HEK293 (cell line): ENCODE measurements at regions not wholly inside any gene's neighbourhood (a gene's known extent, or its start where the extent isn't known, plus 50 kb on each side); places are given as distances from the start of the nearest gene placed in this dataset.

Source experiments
- CTCF ChIA-PET: fragments of 350-600 bp; formaldehyde crosslinking; extraction: SDS; loops from one replicate; lab custom pipeline; 2021; ENCODE audit warnings: antibody characterized with exemption; lab: Yijun Ruan, JAX
- POLR2A ChIA-PET: fragments of 300-600 bp; formaldehyde crosslinking; extraction: SDS; loops from one replicate; lab custom pipeline; 2020; ENCODE audit warnings: antibody characterized with exemption, inconsistent platforms; lab: Yijun Ruan, JAX
- H3K27ac ChIP-seq: fragments of 200-500 bp; sonication (Bioruptor generic); 2 replicates; pipeline ENCODE4 v1.5.1; 2014; ENCODE audit warnings: low read depth, low read length, control low read depth, inconsistent platforms; ENCODE audit errors: extremely low read depth
- H3K36me3 ChIP-seq, 2 experiments: fragments of 200-500 bp in 1 of 2; sonication (Bioruptor generic) in 1 of 2; 1 replicate in 1 of 2; 2 replicates in 1 of 2; pipeline ENCODE4 v1.5.1; 2014 to 2017; ENCODE audit warnings: inconsistent platforms in 2 of 2, low read length in 2 of 2; ENCODE audit not compliant: control insufficient read depth in 2 of 2, insufficient read depth in 1 of 2
- H3K4me1 ChIP-seq: fragments of 200-500 bp; sonication (Bioruptor generic); 2 replicates; pipeline ENCODE4 v1.5.1; 2014; ENCODE audit warnings: mild to moderate bottlenecking, low read length, inconsistent platforms; ENCODE audit not compliant: control insufficient read depth, insufficient read depth
- H3K4me3 ChIP-seq: 2 replicates; pipeline ENCODE4 v1.5.1; 2011; ENCODE audit warnings: low read depth, mild to moderate bottlenecking, control low read depth, low read length, moderate library complexity
- H3K9me3 ChIP-seq: fragments of 200-500 bp; sonication (Bioruptor generic); 2 replicates; pipeline ENCODE4 v1.5.1; 2014; ENCODE audit warnings: low read depth, low read length, inconsistent platforms; ENCODE audit not compliant: control insufficient read depth, insufficient read depth
- BCL11A ChIP-seq: fragments of 450-650 bp; formaldehyde crosslinking; IDR thresholded peaks from 2 replicates; pipeline ENCODE4 v1.5.1; 2016; ENCODE audit warnings: low read depth, missing biosample characterization, missing genetic modification characterization
- BCL11B ChIP-seq: fragments of 450-650 bp; formaldehyde crosslinking; IDR thresholded peaks from 2 replicates; pipeline ENCODE4 v1.5.1; 2016; ENCODE audit warnings: low read depth, missing biosample characterization, missing genetic modification characterization
- HOXA7 ChIP-seq: sonication (generic); formaldehyde crosslinking; IDR thresholded peaks from 2 replicates; pipeline ENCODE4 v1.8.1; 2022; ENCODE audit warnings: missing genetic modification reagents, borderline replicate concordance
- KLF10 ChIP-seq: fragments of 450-650 bp; IDR thresholded peaks from 2 replicates; pipeline ENCODE4 v1.5.1; 2018; ENCODE audit warnings: missing biosample characterization, mild to moderate bottlenecking, missing genetic modification characterization
- REPIN1 ChIP-seq: fragments of 450-650 bp; formaldehyde crosslinking; IDR thresholded peaks from 2 replicates; pipeline ENCODE4 v1.5.1; 2017; ENCODE audit warnings: missing biosample characterization, missing genetic modification characterization, low read depth
- ZBTB1 ChIP-seq: fragments of 450-650 bp; formaldehyde crosslinking; IDR thresholded peaks from 2 replicates; pipeline ENCODE4 v1.5.1; 2016; ENCODE audit warnings: missing biosample characterization, missing genetic modification characterization
- ZNF10 ChIP-seq: fragments of 450-650 bp; formaldehyde crosslinking; IDR thresholded peaks from 2 replicates; pipeline ENCODE4 v1.5.1; 2017; ENCODE audit warnings: missing biosample characterization, missing genetic modification characterization
- ZNF146 ChIP-seq: fragments of 450-650 bp; formaldehyde crosslinking; IDR thresholded peaks from 2 replicates; pipeline ENCODE4 v1.5.1; 2016; ENCODE audit warnings: missing biosample characterization, missing genetic modification characterization
- ZNF184 ChIP-seq: fragments of 450-650 bp; IDR thresholded peaks from 2 replicates; pipeline ENCODE4 v1.5.1; 2018; ENCODE audit warnings: missing biosample characterization, mild to moderate bottlenecking, missing genetic modification characterization
- ZNF214 ChIP-seq: fragments of 450-650 bp; formaldehyde crosslinking; IDR thresholded peaks from 2 replicates; pipeline ENCODE4 v1.5.1; 2017; ENCODE audit warnings: missing biosample characterization, mild to moderate bottlenecking, missing genetic modification characterization, borderline replicate concordance
- ZNF292 ChIP-seq: fragments of 450-650 bp; formaldehyde crosslinking; IDR thresholded peaks from 2 replicates; pipeline ENCODE4 v1.5.1; 2016; ENCODE audit warnings: low read depth, missing biosample characterization, missing genetic modification characterization, borderline replicate concordance
- ZNF37A ChIP-seq: fragments of 450-650 bp; IDR thresholded peaks from 2 replicates; pipeline ENCODE4 v1.5.1; 2018; ENCODE audit warnings: missing biosample characterization, missing genetic modification characterization
- ZNF585B ChIP-seq: fragments of 450-650 bp; formaldehyde crosslinking; IDR thresholded peaks from 2 replicates; pipeline ENCODE4 v1.5.1; 2016; ENCODE audit warnings: missing biosample characterization, missing genetic modification characterization
- ZNF629 ChIP-seq: fragments of 450-650 bp; formaldehyde crosslinking; IDR thresholded peaks from 2 replicates; pipeline ENCODE4 v1.5.1; 2017; ENCODE audit warnings: missing biosample characterization, missing genetic modification characterization
- ZNF768 ChIP-seq: fragments of 450-650 bp; formaldehyde crosslinking; IDR thresholded peaks from 2 replicates; pipeline ENCODE4 v1.5.1; 2018; ENCODE audit warnings: missing biosample characterization, mild to moderate bottlenecking, missing genetic modification characterization
- ZNF776 ChIP-seq: fragments of 450-650 bp; formaldehyde crosslinking; IDR thresholded peaks from 2 replicates; pipeline ENCODE4 v1.5.0; 2017; ENCODE audit warnings: missing biosample characterization, missing genetic modification characterization, borderline replicate concordance
- ZNF785 ChIP-seq: fragments of 450-650 bp; formaldehyde crosslinking; IDR thresholded peaks from 2 replicates; pipeline ENCODE4 v1.5.1; 2016; ENCODE audit warnings: missing biosample characterization, missing genetic modification characterization
- ZNF791 ChIP-seq: fragments of 450-650 bp; formaldehyde crosslinking; IDR thresholded peaks from 2 replicates; pipeline ENCODE4 v1.5.1; 2016; ENCODE audit warnings: missing biosample characterization, missing genetic modification characterization
- ZNF792 ChIP-seq: fragments of 450-650 bp; formaldehyde crosslinking; IDR thresholded peaks from 2 replicates; pipeline ENCODE4 v1.5.1; 2016; ENCODE audit warnings: missing biosample characterization, missing genetic modification characterization
- ZSCAN30 ChIP-seq: fragments of 450-650 bp; IDR thresholded peaks from 2 replicates; pipeline ENCODE4 v1.5.1; 2018; ENCODE audit warnings: missing biosample characterization, mild to moderate bottlenecking, missing genetic modification characterization, moderate library complexity
- TF ChIP-seq, protein P1 (sequence below): fragments of 450-650 bp; formaldehyde crosslinking; conservative IDR thresholded peaks from 2 replicates; pipeline ENCODE4 v1.5.1; 2016; ENCODE audit warnings: low read depth, missing biosample characterization, missing genetic modification characterization
- TF ChIP-seq, protein P2 (sequence below): fragments of 450-650 bp; formaldehyde crosslinking; IDR thresholded peaks from 2 replicates; pipeline ENCODE4 v1.5.1; 2016; ENCODE audit warnings: missing biosample characterization, missing genetic modification characterization
- TF ChIP-seq, protein P3 (sequence below): fragments of 450-650 bp; formaldehyde crosslinking; IDR thresholded peaks from 2 replicates; pipeline ENCODE4 v1.5.1; 2016; ENCODE audit warnings: missing biosample characterization, missing genetic modification characterization
- TF ChIP-seq, protein P4 (sequence below): fragments of 450-650 bp; formaldehyde crosslinking; IDR thresholded peaks from 2 replicates; pipeline ENCODE4 v1.5.0; 2017; ENCODE audit warnings: missing biosample characterization, missing genetic modification characterization, borderline replicate concordance

DNA sequence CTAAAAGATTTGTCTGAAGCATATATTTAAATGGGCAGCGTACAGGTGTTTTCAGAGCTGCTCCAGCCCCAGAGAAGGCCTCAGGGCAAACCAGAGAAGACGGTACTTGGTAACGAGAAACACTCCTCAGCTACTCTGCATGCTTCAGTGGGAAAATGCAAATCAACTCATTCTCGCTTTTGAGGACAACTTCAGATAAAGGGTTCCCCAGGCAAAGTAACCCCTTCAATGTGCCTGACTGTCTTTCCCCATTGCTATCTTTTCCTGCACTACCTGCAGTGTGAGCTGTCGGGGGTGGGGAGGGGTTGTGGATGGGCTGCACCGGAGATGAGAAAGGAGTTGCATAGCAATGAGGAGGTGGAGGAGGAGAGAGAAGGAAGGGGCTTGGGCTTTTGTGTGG is 339.7 kb upstream of the CLINT1 start (continued):
- TF ChIP-seq, protein P1, sequence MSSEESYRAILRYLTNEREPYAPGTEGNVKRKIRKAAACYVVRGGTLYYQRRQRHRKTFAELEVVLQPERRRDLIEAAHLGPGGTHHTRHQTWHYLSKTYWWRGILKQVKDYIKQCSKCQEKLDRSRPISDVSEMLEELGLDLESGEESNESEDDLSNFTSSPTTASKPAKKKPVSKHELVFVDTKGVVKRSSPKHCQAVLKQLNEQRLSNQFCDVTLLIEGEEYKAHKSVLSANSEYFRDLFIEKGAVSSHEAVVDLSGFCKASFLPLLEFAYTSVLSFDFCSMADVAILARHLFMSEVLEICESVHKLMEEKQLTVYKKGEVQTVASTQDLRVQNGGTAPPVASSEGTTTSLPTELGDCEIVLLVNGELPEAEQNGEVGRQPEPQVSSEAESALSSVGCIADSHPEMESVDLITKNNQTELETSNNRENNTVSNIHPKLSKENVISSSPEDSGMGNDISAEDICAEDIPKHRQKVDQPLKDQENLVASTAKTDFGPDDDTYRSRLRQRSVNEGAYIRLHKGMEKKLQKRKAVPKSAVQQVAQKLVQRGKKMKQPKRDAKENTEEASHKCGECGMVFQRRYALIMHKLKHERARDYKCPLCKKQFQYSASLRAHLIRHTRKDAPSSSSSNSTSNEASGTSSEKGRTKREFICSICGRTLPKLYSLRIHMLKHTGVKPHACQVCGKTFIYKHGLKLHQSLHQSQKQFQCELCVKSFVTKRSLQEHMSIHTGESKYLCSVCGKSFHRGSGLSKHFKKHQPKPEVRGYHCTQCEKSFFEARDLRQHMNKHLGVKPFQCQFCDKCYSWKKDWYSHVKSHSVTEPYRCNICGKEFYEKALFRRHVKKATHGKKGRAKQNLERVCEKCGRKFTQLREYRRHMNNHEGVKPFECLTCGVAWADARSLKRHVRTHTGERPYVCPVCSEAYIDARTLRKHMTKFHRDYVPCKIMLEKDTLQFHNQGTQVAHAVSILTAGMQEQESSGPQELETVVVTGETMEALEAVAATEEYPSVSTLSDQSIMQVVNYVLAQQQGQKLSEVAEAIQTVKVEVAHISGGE (tag by site-specific recombination) = no peak
- no peak for TF ChIP-seq ZNF146 (tag by site-specific recombination)
- TF ChIP-seq ZNF184 (tag by site-specific recombination) = no peak
- TF ChIP-seq, protein P2, sequence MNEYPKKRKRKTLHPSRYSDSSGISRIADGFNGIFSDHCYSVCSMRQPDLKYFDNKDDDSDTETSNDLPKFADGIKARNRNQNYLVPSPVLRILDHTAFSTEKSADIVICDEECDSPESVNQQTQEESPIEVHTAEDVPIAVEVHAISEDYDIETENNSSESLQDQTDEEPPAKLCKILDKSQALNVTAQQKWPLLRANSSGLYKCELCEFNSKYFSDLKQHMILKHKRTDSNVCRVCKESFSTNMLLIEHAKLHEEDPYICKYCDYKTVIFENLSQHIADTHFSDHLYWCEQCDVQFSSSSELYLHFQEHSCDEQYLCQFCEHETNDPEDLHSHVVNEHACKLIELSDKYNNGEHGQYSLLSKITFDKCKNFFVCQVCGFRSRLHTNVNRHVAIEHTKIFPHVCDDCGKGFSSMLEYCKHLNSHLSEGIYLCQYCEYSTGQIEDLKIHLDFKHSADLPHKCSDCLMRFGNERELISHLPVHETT (tag by site-specific recombination) = no peak
- TF ChIP-seq ZNF10 (tag by site-specific recombination) = no peak
- TF ChIP-seq, protein P3, sequence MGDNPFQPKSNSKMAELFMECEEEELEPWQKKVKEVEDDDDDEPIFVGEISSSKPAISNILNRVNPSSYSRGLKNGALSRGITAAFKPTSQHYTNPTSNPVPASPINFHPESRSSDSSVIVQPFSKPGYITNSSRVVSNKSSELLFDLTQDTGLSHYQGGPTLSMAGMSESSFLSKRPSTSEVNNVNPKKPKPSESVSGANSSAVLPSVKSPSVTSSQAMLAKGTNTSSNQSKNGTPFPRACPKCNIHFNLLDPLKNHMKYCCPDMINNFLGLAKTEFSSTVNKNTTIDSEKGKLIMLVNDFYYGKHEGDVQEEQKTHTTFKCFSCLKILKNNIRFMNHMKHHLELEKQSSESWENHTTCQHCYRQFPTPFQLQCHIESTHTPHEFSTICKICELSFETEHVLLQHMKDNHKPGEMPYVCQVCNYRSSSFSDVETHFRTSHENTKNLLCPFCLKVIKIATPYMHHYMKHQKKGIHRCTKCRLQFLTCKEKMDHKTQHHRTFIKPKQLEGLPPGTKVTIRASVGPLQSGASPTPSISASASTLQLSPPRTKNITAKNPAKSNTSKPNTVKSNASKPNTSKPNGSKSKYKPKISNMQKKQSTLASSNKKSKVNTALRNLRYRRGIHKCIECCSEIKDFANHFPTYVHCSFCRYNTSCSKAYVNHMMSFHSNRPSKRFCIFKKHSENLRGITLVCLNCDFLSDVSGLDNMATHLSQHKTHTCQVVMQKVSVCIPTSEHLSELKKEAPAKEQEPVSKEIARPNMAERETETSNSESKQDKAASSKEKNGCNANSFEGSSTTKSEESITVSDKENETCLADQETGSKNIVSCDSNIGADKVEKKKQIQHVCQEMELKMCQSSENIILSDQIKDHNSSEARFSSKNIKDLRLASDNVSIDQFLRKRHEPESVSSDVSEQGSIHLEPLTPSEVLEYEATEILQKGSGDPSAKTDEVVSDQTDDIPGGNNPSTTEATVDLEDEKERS (tag by site-specific recombination) = no peak
- TF ChIP-seq BCL11B = no peak
- no peak for TF ChIP-seq ZNF776 (tag by site-specific recombination)

DNA sequence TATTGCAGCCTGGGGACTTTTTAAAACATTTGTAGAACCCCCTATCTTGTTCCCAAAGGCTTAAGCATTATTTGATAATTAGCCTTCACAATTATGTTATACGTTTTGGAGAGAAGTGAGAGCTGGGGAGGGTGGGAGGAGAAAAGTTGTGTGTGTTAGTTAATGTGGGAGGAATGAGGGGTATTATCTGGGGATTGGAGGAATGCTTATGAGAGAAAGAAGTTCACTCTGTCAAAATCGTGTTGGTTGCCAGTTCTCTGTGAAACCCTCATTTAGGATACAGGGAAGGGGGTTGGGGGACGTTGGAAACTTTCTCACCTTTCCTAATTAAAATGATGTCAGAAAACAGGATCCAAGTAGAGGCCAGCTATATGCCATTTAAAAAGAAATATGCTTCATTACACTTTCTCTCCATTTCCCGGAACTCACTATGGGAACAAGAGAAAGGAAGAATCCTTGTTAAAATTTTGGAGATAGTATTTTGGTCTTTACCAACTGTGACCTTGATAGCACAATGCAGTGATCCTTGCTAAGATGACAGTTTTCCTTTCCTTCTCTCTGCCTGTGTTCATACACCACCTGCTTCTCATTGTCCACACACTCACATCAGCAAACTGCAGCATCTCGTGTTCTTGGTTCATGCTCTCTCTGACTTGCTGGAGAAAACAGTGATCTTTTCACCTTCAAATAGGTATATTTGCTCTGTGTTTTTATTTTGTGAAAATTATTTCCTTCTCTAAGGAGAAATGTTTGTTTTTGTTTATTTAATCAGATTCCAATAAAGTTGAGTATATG is 336.7 kb upstream of the CLINT1 start:
- Histone ChIP-seq H3K4me3 (no peak overlapping the region), H3K27ac (no peak overlapping the region), H3K36me3 (no peaks in the 10 kb centered on the region), H3K9me3 (no peaks in the 10 kb centered on the region), H3K4me1 (0 out of 2 replicates have a peak, but pooled peaks cover 2% of the 10 kb centered on the region)
- POLR2A ChIA-PET = no interaction called here
- no peak for TF ChIP-seq ZNF292 (tag by site-specific recombination)
- no peak for TF ChIP-seq ZNF629 (tag by site-specific recombination)
- TF ChIP-seq ZNF37A (tag by site-specific recombination) = no peak
- no peak for TF ChIP-seq ZNF585B (tag by site-specific recombination)
- TF ChIP-seq ZNF768 = no peak
- no peak for TF ChIP-seq HOXA7 (CRISPR knock-in tag)
- no peak for TF ChIP-seq REPIN1
- CTCF ChIA-PET = interaction anchor here (0.9 kb wide), 1 partner anchor 21 kb away, joined by 4 read pairs; no protein-coding TSS in a partner anchor

DNA sequence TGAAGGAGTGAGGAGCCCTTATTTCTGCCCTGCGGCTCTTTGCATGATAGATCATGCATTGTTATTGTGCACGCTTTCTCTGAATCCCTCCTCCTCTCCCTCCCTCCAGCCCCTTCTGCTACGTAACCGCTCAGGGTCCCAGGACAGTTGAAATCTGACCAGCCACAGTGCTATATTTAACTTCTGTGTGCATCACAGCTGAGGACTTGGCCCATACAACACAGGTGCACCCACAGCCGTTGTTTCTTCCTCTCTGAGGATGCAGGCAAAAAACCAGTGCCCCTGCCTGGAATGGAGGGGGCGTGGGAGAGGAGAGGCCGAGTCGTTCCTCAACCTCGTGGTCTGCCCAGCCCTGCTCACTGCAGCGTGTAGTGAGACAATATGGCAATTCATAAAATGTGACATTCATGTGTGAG is 335.6 kb upstream of the CLINT1 start:
- ChIA-PET CTCF (interaction anchor here (0.6 kb wide), 1 partner anchor 19 kb away, joined by 3 read pairs; no protein-coding TSS in a partner anchor), POLR2A (no interaction called here)
- no peak overlapping the region for H3K4me3 ChIP-seq
- H3K9me3 ChIP-seq = no peaks in the 10 kb centered on the region
- H3K27ac ChIP-seq = no peak overlapping the region
- no peaks in the 10 kb centered on the region for H3K4me1 ChIP-seq
- H3K36me3 ChIP-seq = no peaks in the 10 kb centered on the region
- TF ChIP-seq ZNF791 (tag by site-specific recombination) (no peak), ZNF792 (tag by site-specific recombination) (no peak), KLF10 (tag by site-specific recombination) (no peak), ZSCAN30 (tag by site-specific recombination) (no peak), ZNF785 (tag by site-specific recombination) (no peak), HOXA7 (CRISPR knock-in tag) (no peak), ZNF214 (tag by site-specific recombination) (no peak), ZBTB1 (tag by site-specific recombination) (no peak), BCL11A (tag by site-specific recombination) (no peak)
- TF ChIP-seq, protein P4, sequence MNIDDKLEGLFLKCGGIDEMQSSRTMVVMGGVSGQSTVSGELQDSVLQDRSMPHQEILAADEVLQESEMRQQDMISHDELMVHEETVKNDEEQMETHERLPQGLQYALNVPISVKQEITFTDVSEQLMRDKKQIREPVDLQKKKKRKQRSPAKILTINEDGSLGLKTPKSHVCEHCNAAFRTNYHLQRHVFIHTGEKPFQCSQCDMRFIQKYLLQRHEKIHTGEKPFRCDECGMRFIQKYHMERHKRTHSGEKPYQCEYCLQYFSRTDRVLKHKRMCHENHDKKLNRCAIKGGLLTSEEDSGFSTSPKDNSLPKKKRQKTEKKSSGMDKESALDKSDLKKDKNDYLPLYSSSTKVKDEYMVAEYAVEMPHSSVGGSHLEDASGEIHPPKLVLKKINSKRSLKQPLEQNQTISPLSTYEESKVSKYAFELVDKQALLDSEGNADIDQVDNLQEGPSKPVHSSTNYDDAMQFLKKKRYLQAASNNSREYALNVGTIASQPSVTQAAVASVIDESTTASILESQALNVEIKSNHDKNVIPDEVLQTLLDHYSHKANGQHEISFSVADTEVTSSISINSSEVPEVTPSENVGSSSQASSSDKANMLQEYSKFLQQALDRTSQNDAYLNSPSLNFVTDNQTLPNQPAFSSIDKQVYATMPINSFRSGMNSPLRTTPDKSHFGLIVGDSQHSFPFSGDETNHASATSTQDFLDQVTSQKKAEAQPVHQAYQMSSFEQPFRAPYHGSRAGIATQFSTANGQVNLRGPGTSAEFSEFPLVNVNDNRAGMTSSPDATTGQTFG (tag by site-specific recombination) = no peak
